ENCODE measurements at regions not wholly inside any gene's neighbourhood (a gene's known extent, or its start where the extent isn't known, plus 50 kb on each side); places are given as distances from the start of the nearest gene placed in this dataset.

- TF ChIP-seq CTCF (conservative IDR thresholded peaks at IDR 0.05 in 1 of 2, IDR thresholded peaks at IDR 0.05 in 1 of 2; ENCODE audit: extremely low read depth in 1 of 2, insufficient read depth in 1 of 2, low read depth in 1 of 2, low read length in 2 of 2) (no peak), EZH2 (IDR thresholded peaks at IDR 0.05; ENCODE audit: borderline replicate concordance, low read length) (no peak)
Measured at GRCh38 chr7:125830743-125831142, 901.1 kb upstream of the POT1 start.
